RWPE1 (cell line): ENCODE measurements at regions not wholly inside any gene's neighbourhood (a gene's known extent, or its start where the extent isn't known, plus 50 kb on each side); places are given as distances from the start of the nearest gene placed in this dataset.

Experiments
- CTCF ChIA-PET: fragments of 350-600 bp; sonication (Branson Sonifier 250); formaldehyde crosslinking; extraction: SDS; loops from one replicate; lab custom pipeline; 2021; lab: Yijun Ruan, JAX
- POLR2A ChIA-PET: fragments of 400-600 bp; formaldehyde crosslinking; extraction: SDS; loops from one replicate; lab custom pipeline; 2020; ENCODE audit warnings: antibody characterized with exemption; ENCODE audit not compliant: low non-redundant PET; lab: Yijun Ruan, JAX
- DNase-seq: peaks from one replicate; pipeline ENCODE4 v3.0.0; 2012; ENCODE audit warnings: low spot score
- H3K27ac ChIP-seq: fragments of 450-650 bp; 2 replicates; pipeline ENCODE4 v1.5.1; 2017
- CTCF ChIP-seq: fragments of 450-650 bp; conservative IDR thresholded peaks from 2 replicates; pipeline ENCODE4 v1.5.1; 2017; ENCODE audit warnings: low read depth, mild to moderate bottlenecking

DNA sequence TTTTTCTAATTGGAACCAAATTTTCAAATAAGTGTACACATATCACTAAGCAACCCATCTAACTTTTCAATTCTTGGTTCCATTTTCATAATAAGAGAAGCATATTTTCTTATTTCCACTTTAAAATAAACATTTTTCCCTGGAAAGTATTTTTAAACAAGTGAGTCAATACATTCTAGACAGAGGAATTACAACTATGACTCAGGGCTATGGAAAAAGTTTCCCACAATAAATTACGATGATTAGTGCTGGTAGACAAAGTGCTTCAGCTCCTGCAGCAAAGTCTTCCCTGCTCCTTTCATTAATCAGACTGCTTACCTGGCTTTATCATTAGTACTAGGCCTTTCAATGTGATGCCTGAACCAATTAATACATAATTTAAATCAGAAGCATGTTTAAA is 322.5 kb downstream of the HACE1 start:
- TF ChIP-seq CTCF = no peak
- ChIA-PET CTCF (interaction anchor here (2.3 kb wide), 1 partner anchor 11 kb away, joined by 8 read pairs; no protein-coding TSS in a partner anchor), POLR2A (no interaction called here)
- peak; percentile 14 for DNase-seq
- H3K27ac ChIP-seq = no peak overlapping the region

DNA sequence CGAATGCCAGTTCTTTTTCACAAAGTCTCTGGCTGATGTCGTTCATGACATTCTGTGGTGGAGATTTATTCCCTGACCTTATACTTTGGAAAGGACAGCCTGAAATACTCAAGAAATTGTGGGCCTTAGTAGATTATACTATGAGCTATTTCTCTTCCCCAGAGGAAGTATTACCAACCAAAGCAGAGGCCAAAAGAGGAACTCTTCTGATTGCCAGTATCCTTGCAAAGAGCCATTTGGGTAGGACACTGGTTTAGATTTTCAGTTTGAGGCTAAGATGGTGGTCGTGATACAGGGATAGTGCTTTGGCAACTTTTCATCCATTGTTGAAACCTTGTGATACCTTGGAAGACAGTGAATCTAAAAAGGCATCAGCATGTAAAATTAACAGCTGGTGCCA is 327.3 kb downstream of the HACE1 start:
- H3K27ac ChIP-seq = no peak overlapping the region
- CTCF ChIA-PET = no interaction called here
- TF ChIP-seq CTCF = no peak
- POLR2A ChIA-PET = no interaction called here
- DNase-seq = no peak

DNA sequence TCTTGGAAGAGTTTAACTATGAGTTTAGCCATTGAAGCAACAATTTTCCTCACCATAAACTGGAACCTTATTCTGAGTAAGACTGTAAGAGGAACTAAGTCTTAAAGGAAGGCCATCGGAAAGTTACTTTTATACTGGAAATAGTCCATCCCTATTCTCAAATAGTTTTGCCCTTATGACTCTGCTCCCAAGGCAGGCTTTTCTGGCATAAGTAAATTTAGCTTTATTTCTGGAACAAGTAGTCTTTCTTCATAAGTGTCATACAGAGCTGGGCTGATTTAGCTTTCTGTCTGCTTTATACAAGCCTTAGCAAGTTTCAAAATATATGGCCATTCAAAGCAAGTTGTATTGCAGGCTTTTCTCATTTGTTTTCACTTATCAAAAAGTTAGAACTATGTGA is 328.1 kb downstream of the HACE1 start:
- CTCF ChIA-PET = no interaction called here
- no peak for DNase-seq
- POLR2A ChIA-PET = no interaction called here
- TF ChIP-seq CTCF = no peak
- H3K27ac ChIP-seq = no peak overlapping the region

GRCh38 chr6:104527761-104528415 is 331.8 kb downstream of the HACE1 start:
- ChIA-PET POLR2A (no interaction called here), CTCF (interaction anchor here (0.6 kb wide), 1 partner anchor 11 kb away, joined by 5 read pairs; no protein-coding TSS in a partner anchor)
- no peak overlapping the region for H3K27ac ChIP-seq
- TF ChIP-seq CTCF = no peak
- no peak for DNase-seq

DNA sequence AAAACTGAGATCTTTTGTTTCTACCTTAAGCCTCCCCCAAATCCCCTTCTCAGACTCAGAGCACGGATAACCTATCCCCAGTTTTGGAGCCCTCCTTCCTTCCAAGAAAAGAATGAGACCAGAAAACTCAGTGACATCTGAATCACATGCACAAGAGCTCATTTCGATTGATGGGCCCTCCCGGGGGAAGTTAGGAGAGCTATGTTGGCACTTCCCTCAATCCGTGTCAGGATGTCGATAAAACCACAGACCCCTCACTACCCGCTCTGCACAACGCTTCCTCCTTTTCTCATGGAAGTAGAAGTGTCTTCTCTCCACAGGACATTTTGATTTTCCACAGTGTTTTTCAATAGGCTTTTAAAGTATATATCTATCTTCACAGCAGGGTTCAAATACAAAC is 332.4 kb downstream of the HACE1 start:
- no peak overlapping the region for H3K27ac ChIP-seq
- no peak for TF ChIP-seq CTCF
- ChIA-PET POLR2A (no interaction called here), CTCF (interaction anchor here (0.6 to 1.7 kb wide), 2 partner anchors 12 to 730 kb away, joined by 5 to 6 read pairs; no protein-coding TSS in a partner anchor)
- no peak for DNase-seq

GRCh38 chr6:104526376-104526775 is 333.3 kb downstream of the HACE1 start:
- no peak for DNase-seq
- ChIA-PET POLR2A (no interaction called here), CTCF (interaction anchor here (0.6 to 1.7 kb wide), 11 partner anchors 10 to 729 kb away, joined by 3 to 8 read pairs (median 3); no protein-coding TSS in a partner anchor)
- no peak for TF ChIP-seq CTCF
- H3K27ac ChIP-seq = no peak overlapping the region
